H1 (cell line): ENCODE measurements at regions not wholly inside any gene's neighbourhood (a gene's known extent, or its start where the extent isn't known, plus 50 kb on each side); places are given as distances from the start of the nearest gene placed in this dataset.

ENCODE experiments used
- CTCF ChIA-PET: fragments of 300-600 bp; sonication (Branson Sonifier 250); formaldehyde crosslinking; loops from one replicate; lab custom pipeline; 2021; ENCODE audit not compliant: partially characterized antibody; lab: Charles Lee
- POLR2A ChIA-PET: fragments of 300-600 bp; sonication (Branson Sonifier 250); formaldehyde crosslinking; loops from one replicate; lab custom pipeline; 2021; ENCODE audit warnings: inconsistent platforms; ENCODE audit not compliant: partially characterized antibody; lab: Charles Lee
- DNase-seq, 2 experiments: peaks; one replicate each; pipeline versions ENCODE4 v3.0.0 to v3.0.0-alpha.2; 2010 to 2022; ENCODE audit warnings: low spot score in 2 of 2, low read depth in 1 of 2, mixed read lengths in 1 of 2
- FAIRE-seq: peaks from 2 replicates; lab custom pipeline; 2011; peaks lifted over from hg19 to GRCh38; lab: Jason Lieb, UNC
- H2AFZ ChIP-seq: 2 replicates; pipeline ENCODE4 v1.8.1; 2012; ENCODE audit warnings: low read length, inconsistent platforms
- H2AK5ac ChIP-seq: 2 replicates; pipeline ENCODE4 v1.6.1; 2013; ENCODE audit warnings: low read depth, low read length
- H2BK120ac ChIP-seq: replicated peaks from 2 replicates; pipeline ENCODE3; 2013; ENCODE audit warnings: low read depth, low read length, inconsistent platforms
- H2BK12ac ChIP-seq: 2 replicates; pipeline ENCODE4 v1.6.1; 2013; ENCODE audit warnings: low read depth, low read length
- H2BK15ac ChIP-seq: 2 replicates; pipeline ENCODE4 v1.6.1; 2013; ENCODE audit warnings: low read length
- H2BK20ac ChIP-seq: 2 replicates; pipeline ENCODE4 v1.6.1; 2013; ENCODE audit warnings: low read length
- H2BK5ac ChIP-seq: 2 replicates; pipeline ENCODE4 v1.6.1; 2013; ENCODE audit warnings: low read depth, low read length
- H3K14ac ChIP-seq: 2 replicates; pipeline ENCODE4 v1.6.1; 2013; ENCODE audit warnings: inconsistent platforms; ENCODE audit not compliant: insufficient read length
- H3K18ac ChIP-seq: 2 replicates; pipeline ENCODE4 v1.6.1; 2013; ENCODE audit warnings: low read length; ENCODE audit errors: extremely low read depth
- H3K23ac ChIP-seq: 2 replicates; pipeline ENCODE4 v1.6.1; 2013; ENCODE audit warnings: inconsistent platforms; ENCODE audit not compliant: insufficient read length
- H3K23me2 ChIP-seq: 2 replicates; pipeline ENCODE4 v1.6.1; 2013; ENCODE audit warnings: low read depth, low read length
- H3K27ac ChIP-seq: 2 replicates; pipeline ENCODE4 v1.6.1; 2011; ENCODE audit warnings: low read depth, low read length, inconsistent platforms
- H3K27me3 ChIP-seq, 4 experiments: replicated peaks in 1 of 4; 1 replicate in 1 of 4; 2 replicates in 3 of 4; pipeline versions ENCODE4 v1.6.1 to v1.8.1; 2011 to 2013; ENCODE audit warnings: low read length in 3 of 4, mild to moderate bottlenecking in 3 of 4, inconsistent platforms in 2 of 4, mixed read lengths in 2 of 4, moderate library complexity in 1 of 4; ENCODE audit not compliant: control insufficient read depth in 3 of 4, insufficient read depth in 3 of 4; ENCODE audit errors: extremely low read depth in 1 of 4
- H3K36me3 ChIP-seq, 4 experiments: 2 replicates each; pipeline versions ENCODE4 v1.6.1 to v1.8.1; 2011 to 2013; ENCODE audit warnings: mild to moderate bottlenecking in 4 of 4, low read length in 3 of 4, moderate library complexity in 2 of 4, control low read depth in 1 of 4, inconsistent platforms in 1 of 4; ENCODE audit not compliant: insufficient read depth in 4 of 4, control insufficient read depth in 2 of 4
- H3K4ac ChIP-seq: replicated peaks from 2 replicates; pipeline ENCODE3; 2013; ENCODE audit warnings: low read length, low read depth, mixed read lengths, inconsistent platforms; ENCODE audit not compliant: insufficient read length
- H3K4me1 ChIP-seq, 4 experiments: replicated peaks in 1 of 4; 1 replicate in 1 of 4; 2 replicates in 3 of 4; pipeline versions ENCODE4 v1.6.1 to v1.8.1; 2011 to 2013; ENCODE audit warnings: low read length in 3 of 4, inconsistent platforms in 2 of 4, mixed read lengths in 1 of 4; ENCODE audit not compliant: insufficient read depth in 4 of 4, control insufficient read depth in 3 of 4
- H3K4me2 ChIP-seq, 2 experiments: 2 replicates each; pipeline versions ENCODE4 v1.6.1 to v1.8.1; 2011 to 2013; ENCODE audit warnings: low read depth in 2 of 2, low read length in 2 of 2, control low read depth in 1 of 2, inconsistent platforms in 1 of 2, mild to moderate bottlenecking in 1 of 2; ENCODE audit not compliant: insufficient read depth in 1 of 2
- H3K4me3 ChIP-seq, 4 experiments: fragments of 200-600, 300-600 bp in 1 of 4; sonication (generic), shearing (Covaris generic), sonication (Bioruptor Twin) in 1 of 4; 2 replicates each; pipeline versions ENCODE4 v1.5.1 to v1.8.1; 2011 to 2016; ENCODE audit warnings: low read length in 4 of 4, low read depth in 3 of 4, control low read depth in 2 of 4, inconsistent platforms in 2 of 4, mild to moderate bottlenecking in 2 of 4, mixed read lengths in 1 of 4, moderate library complexity in 1 of 4; ENCODE audit not compliant: insufficient read depth in 2 of 4; ENCODE audit errors: extremely low read depth in 1 of 4
- H3K56ac ChIP-seq: replicated peaks from 2 replicates; pipeline ENCODE3; 2013; ENCODE audit warnings: low read depth, mild to moderate bottlenecking, mixed read lengths, low read length, inconsistent platforms; ENCODE audit not compliant: insufficient read length
- H3K79me1 ChIP-seq: 2 replicates; pipeline ENCODE4 v1.6.1; 2013; ENCODE audit warnings: low read depth, low read length, control low read depth
- H3K79me2 ChIP-seq, 2 experiments: 2 replicates each; pipeline versions ENCODE4 v1.6.1 to v1.8.1; 2012 to 2013; ENCODE audit warnings: low read length in 2 of 2, mild to moderate bottlenecking in 2 of 2, inconsistent platforms in 1 of 2; ENCODE audit not compliant: insufficient read depth in 2 of 2, control insufficient read depth in 1 of 2
- H3K9ac ChIP-seq, 4 experiments: replicated peaks in 1 of 4; 1 replicate in 1 of 4; 2 replicates in 3 of 4; pipeline versions ENCODE4 v1.6.1 to v1.8.1; 2011 to 2013; ENCODE audit warnings: low read depth in 3 of 4, low read length in 3 of 4, control low read depth in 2 of 4, mild to moderate bottlenecking in 2 of 4, moderate library complexity in 2 of 4, inconsistent platforms in 1 of 4; ENCODE audit errors: extremely low read depth in 1 of 4
- H3K9me3 ChIP-seq, 2 experiments: 2 replicates each; pipeline versions ENCODE4 v1.6.1 to v1.8.1; 2012 to 2013; ENCODE audit warnings: mild to moderate bottlenecking in 2 of 2, moderate library complexity in 2 of 2, control low read depth in 1 of 2, inconsistent platforms in 1 of 2, low read depth in 1 of 2, low read length in 1 of 2, mixed read lengths in 1 of 2; ENCODE audit not compliant: insufficient read depth in 2 of 2
- H4K20me1 ChIP-seq, 2 experiments: replicated peaks in 1 of 2; 2 replicates each; pipeline versions ENCODE3 to v1.8.1; 2011 to 2013; ENCODE audit warnings: inconsistent platforms in 2 of 2, low read length in 2 of 2, mild to moderate bottlenecking in 1 of 2; ENCODE audit not compliant: insufficient read depth in 2 of 2, control insufficient read depth in 1 of 2
- H4K5ac ChIP-seq: 2 replicates; pipeline ENCODE4 v1.6.1; 2013; ENCODE audit warnings: low read length, low read depth, mixed read lengths, inconsistent platforms; ENCODE audit not compliant: insufficient read length
- H4K8ac ChIP-seq: 2 replicates; pipeline ENCODE4 v1.8.0; 2013; ENCODE audit warnings: mild to moderate bottlenecking, moderate library complexity, low read length, inconsistent platforms; ENCODE audit not compliant: insufficient read depth; ENCODE audit errors: extremely low read depth
- H4K91ac ChIP-seq: replicated peaks from 2 replicates; pipeline ENCODE3; 2013; ENCODE audit warnings: low read length, mixed read lengths, inconsistent platforms; ENCODE audit not compliant: insufficient read length
- ASH2L ChIP-seq: fragments of 200-600, 300-600 bp; sonication (generic); IDR thresholded peaks from one replicate; pipeline ENCODE4 v1.7.1; 2017; ENCODE audit warnings: low read length
- BCL11A ChIP-seq, 2 experiments: IDR thresholded peaks; one replicate each; pipeline ENCODE4 v1.6.1; 2011; ENCODE audit warnings: low read depth in 2 of 2, low read length in 2 of 2, mild to moderate bottlenecking in 2 of 2
- BRCA1 ChIP-seq: IDR thresholded peaks from 2 replicates; pipeline ENCODE4 v1.6.1; 2012; ENCODE audit warnings: low read depth, low read length, improper control_type of control experiment
- E2F6 ChIP-seq: IDR thresholded peaks from 2 replicates; pipeline ENCODE4 v1.6.1; 2012; ENCODE audit warnings: inconsistent platforms
- FOSL1 ChIP-seq: IDR thresholded peaks from 2 replicates; pipeline ENCODE4 v1.6.1; 2011; ENCODE audit warnings: mild to moderate bottlenecking, low read depth, low read length, moderate library complexity; ENCODE audit not compliant: insufficient read depth
- HDAC2 ChIP-seq, 2 experiments: fragments of 300-600 bp in 1 of 2; sonication (generic) in 1 of 2; IDR thresholded peaks; 2 replicates each; pipeline ENCODE4 v1.6.1; 2011 to 2012; ENCODE audit warnings: low read depth in 2 of 2, low read length in 2 of 2, mild to moderate bottlenecking in 2 of 2, moderate library complexity in 2 of 2, borderline replicate concordance in 1 of 2, inconsistent platforms in 1 of 2
- HDAC6 ChIP-seq: IDR thresholded peaks from one replicate; pipeline ENCODE4 v1.7.1; 2012; ENCODE audit warnings: low read depth, mild to moderate bottlenecking, inconsistent platforms, low read length, moderate library complexity
- KDM4A ChIP-seq: IDR thresholded peaks from one replicate; pipeline ENCODE4 v1.7.1; 2012; ENCODE audit warnings: low read depth, mild to moderate bottlenecking, moderate library complexity, low read length, inconsistent platforms; ENCODE audit not compliant: severe bottlenecking
- POLR2AphosphoS5 ChIP-seq: IDR thresholded peaks from 2 replicates; pipeline ENCODE4 v1.6.1; 2011; ENCODE audit warnings: low read depth, low read length
- RBBP5 ChIP-seq: IDR thresholded peaks from 2 replicates; pipeline ENCODE4 v1.7.1; 2012; ENCODE audit warnings: low read depth, mild to moderate bottlenecking, inconsistent platforms, low read length, moderate library complexity, borderline replicate concordance
- RXRA ChIP-seq: IDR thresholded peaks from 2 replicates; pipeline ENCODE4 v1.6.1; 2011; ENCODE audit warnings: low read depth, mild to moderate bottlenecking, low read length, moderate library complexity; ENCODE audit not compliant: insufficient read depth
- SAP30 ChIP-seq: fragments of 300-600 bp; sonication (generic); IDR thresholded peaks from 2 replicates; pipeline ENCODE4 v1.7.1; 2012; ENCODE audit warnings: low read length, moderate library complexity, mild to moderate bottlenecking, inconsistent platforms; ENCODE audit not compliant: insufficient read depth, insufficient replicate concordance
- SRF ChIP-seq: IDR thresholded peaks from 2 replicates; pipeline ENCODE4 v1.6.1; 2011; ENCODE audit warnings: mild to moderate bottlenecking, low read depth, low read length, moderate library complexity
- ZNF274 ChIP-seq: IDR thresholded peaks from 2 replicates; pipeline ENCODE4 v1.7.0; 2012; ENCODE audit warnings: low read length, borderline replicate concordance; ENCODE audit errors: extremely low read depth
- WGBS, 2 experiments: shearing (Covaris generic) in 1 of 2; methylation state at CpG; one replicate each; pipeline versions ENCODE4 v1.1.6 to v1.1.7; 2013 to 2015; ENCODE audit warnings: low lambda C conversion rate in 2 of 2, mixed read lengths in 2 of 2, inconsistent platforms in 1 of 2, low coverage in 1 of 2, missing lambda C conversion rate in 1 of 2; ENCODE audit not compliant: insufficient replicate concordance in 2 of 2, insufficient coverage in 1 of 2, insufficient read length in 1 of 2; ENCODE audit errors: extremely low coverage in 1 of 2, missing lambda C conversion rate in 1 of 2; 5-methylcytosine and 5-hydroxymethylcytosine counted together

- no peak overlapping the region for H3K56ac ChIP-seq
- no peaks in the 10 kb centered on the region for H3K9me3 ChIP-seq
- H3K14ac ChIP-seq, result no peak overlapping the region
- no peaks in the 10 kb centered on the region for H3K79me1 ChIP-seq
- no peak overlapping the region for H4K91ac ChIP-seq
- no peak overlapping the region for H3K4me3 ChIP-seq
- 95% methylated on average over 1 of the region's 1 CpG; no CpG with 5 or more reads in 1 of the 2 experiments for WGBS, 2 experiments
- FAIRE-seq, result no peak
- no peak overlapping the region for H3K27ac ChIP-seq
- no peak overlapping the region for H2BK15ac ChIP-seq
- H2BK20ac ChIP-seq, result no peak overlapping the region
- no peak overlapping the region for H4K5ac ChIP-seq
- H3K4me2 ChIP-seq, result no peak overlapping the region
- no peak overlapping the region for H3K23ac ChIP-seq
- no peak overlapping the region for H2AK5ac ChIP-seq
- H4K8ac ChIP-seq, result no peak overlapping the region
- no peaks in the 10 kb centered on the region for H3K27me3 ChIP-seq
- no peaks in the 10 kb centered on the region for H3K36me3 ChIP-seq
- H3K18ac ChIP-seq, result no peak overlapping the region
- no peaks in the 10 kb centered on the region for H4K20me1 ChIP-seq
- H3K79me2 ChIP-seq, result no peaks in the 10 kb centered on the region
- no peaks in the 10 kb centered on the region for H3K23me2 ChIP-seq
- no peak for DNase-seq
- H2BK5ac ChIP-seq, result no peak overlapping the region
- CTCF ChIA-PET, result no interaction called here
- H2AFZ ChIP-seq, result no peak overlapping the region
- H3K4me1 ChIP-seq, result no peaks in the 10 kb centered on the region
- no peak overlapping the region for H3K9ac ChIP-seq
- H2BK12ac ChIP-seq, result no peak overlapping the region
- H2BK120ac ChIP-seq, result no peak overlapping the region
- POLR2A ChIA-PET, result interaction anchor here (0.6 kb wide), 1 partner anchor 80 kb away, joined by 3 read pairs; no protein-coding TSS in a partner anchor
- H3K4ac ChIP-seq, result no peak overlapping the region
- no peak for TF ChIP-seq FOSL1
- TF ChIP-seq ASH2L, result no peak
- no peak for TF ChIP-seq HDAC2 (IDR thresholded peaks at IDR 0.05; ENCODE audit: borderline replicate concordance in 1 of 2, low read depth in 2 of 2, low read length in 2 of 2)
- no peak for TF ChIP-seq E2F6
- no peak for TF ChIP-seq RXRA
- no peak for TF ChIP-seq RBBP5
- TF ChIP-seq POLR2AphosphoS5, result no peak
- no peak for TF ChIP-seq KDM4A
- no peak for TF ChIP-seq BCL11A (IDR thresholded peaks at IDR 0.05; ENCODE audit: low read depth in 2 of 2, low read length in 2 of 2)
- TF ChIP-seq SAP30, result no peak
- no peak for TF ChIP-seq HDAC6
- TF ChIP-seq SRF, result no peak
- no peak for TF ChIP-seq ZNF274
- TF ChIP-seq BRCA1, result no peak
Measured at GRCh38 chr13:73596382-73596781, 537.6 kb downstream of the KLF5 start.
